ENCODE measurements at regions not wholly inside any gene's neighbourhood (a gene's known extent, or its start where the extent isn't known, plus 50 kb on each side); places are given as distances from the start of the nearest gene placed in this dataset.
"Not testable (repeated sequence)": the region's sequence is repeated elsewhere in the genome, so short reads cannot be mapped to it uniquely, and the experiment has no call there.

DNA sequence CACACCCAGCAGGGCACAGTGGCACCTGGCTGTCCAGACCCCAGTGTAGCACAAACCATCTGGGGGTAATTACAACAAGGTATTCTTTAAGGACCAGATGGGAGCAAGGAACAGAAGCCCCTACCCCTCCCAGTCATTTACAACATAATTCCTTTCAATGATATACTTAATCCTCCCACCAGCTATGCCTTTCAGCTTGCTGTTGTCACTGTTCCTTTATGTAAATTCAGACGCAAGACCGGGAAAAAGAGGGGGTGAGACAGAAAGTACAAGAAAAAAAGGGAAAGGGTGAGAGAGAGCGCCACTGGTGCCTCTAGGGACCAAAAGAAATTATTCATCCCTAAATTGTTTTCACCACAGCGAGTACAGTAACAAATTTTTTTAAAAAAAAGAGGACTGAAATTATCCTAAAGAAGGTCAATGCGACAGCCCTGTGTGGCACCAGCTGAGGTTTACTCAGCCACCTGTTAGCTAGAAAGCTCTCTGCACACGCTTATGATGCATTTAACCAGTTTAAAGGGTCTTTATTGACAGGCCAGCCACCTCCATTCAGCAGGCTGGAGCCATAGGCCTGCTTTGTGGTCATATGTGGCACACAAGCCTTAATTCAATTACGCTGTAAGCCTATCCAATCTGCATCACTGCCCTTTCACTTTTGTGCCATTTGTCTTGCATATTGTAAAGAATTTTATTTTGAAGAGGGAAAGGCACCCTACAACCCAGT lies 210.2 kb upstream of the ISL1 start:
- ATAC-seq, result no peak

GRCh38 chr5:51181208-51181894 lies 201.9 kb upstream of the ISL1 start:
- ATAC-seq, result no peak

DNA sequence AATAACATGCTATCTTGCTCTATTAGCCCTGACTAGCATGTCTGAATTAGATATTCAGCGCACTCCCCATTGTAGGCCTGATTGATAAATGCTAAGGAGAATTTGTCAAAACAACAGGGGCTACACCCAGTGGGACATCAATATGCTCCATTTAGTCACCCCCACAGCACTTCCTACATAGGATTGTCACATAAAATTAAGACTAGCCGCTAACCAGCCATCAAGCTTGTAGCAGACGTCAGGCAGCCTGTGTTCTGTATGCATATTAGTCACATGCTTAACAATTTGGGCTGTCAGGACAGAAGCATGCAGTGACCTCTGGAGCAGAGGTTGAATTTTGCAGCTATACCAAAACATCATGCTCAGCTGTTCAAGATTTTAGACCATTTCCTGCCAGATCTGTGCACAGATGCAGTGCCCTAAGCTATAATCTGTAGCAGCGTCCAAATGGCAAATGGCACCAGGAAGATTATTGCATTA lies 197.4 kb upstream of the ISL1 start:
- ATAC-seq, result no peak

DNA sequence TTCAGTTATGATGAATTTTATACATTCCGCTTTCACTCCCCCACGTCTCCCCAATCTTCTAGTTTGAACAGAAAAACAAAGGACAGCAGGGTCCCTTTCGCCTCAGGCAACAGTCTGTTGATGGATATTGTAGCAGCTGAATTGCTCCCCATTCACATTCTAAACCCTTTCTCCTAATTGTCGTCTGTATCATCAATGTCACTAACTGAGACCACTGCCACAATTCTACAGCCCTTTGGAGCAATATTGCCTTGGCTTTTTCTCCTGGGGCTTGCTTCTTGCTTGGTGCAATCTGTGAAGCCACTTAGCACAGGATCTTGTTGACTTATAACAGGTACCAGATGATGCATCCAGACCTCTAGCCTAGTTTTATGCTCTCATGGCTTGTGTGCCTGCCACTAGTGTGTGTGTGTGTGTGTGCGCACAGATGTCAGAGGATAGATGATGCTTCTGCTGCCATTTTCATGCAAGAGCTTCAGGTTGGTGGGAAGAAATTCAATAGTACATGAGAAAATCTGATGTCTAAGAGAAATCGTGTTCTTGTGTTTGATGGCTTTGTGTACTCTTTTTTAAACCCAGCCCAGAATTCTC lies 195.2 kb upstream of the ISL1 start:
- ATAC-seq, result no peak

DNA sequence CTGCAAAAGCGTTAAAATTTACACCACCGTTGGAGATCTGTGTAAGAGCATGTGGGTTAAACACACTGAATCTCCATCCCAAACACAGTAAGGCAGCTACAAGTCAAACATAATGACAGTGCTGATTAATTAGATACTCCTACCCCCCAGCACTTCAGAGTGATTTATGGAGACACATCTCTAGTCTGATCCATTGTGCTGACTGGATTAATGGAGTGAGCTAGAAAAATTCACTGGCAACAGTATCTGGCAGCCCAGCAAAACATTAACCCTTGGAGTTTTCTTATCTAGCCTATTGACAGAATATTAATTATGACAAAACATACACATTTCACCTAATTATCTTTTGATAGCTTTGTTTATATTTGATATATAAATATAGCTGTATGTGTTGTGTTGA lies 188.6 kb upstream of the ISL1 start:
- no peak for ATAC-seq

DNA sequence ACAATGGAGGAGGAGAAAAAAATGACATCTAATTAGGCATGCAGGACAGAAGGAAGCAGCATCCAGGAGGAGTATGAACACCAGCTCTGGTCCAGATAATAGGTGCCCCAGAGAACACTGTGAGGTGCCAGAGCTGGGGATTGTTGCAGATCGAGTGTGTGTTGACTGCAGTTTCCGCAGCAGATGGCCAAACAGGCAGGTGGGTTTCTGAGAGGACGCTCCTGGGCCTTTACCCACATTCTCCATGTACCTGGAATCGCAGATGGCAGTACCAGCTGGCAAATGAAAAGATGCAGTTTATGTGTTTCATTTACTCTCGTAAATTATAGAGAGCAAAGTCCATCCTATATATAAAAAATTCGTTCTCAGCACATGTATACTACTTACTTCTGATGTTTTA lies 182.2 kb upstream of the ISL1 start:
- no peak for ATAC-seq

GRCh38 chr5:51201708-51202107 lies 181.5 kb upstream of the ISL1 start:
- no peak for ATAC-seq

GRCh38 chr5:51202161-51202560 lies 181.1 kb upstream of the ISL1 start:
- ATAC-seq, result no peak

GRCh38 chr5:51203598-51203997 lies 179.7 kb upstream of the ISL1 start:
- no peak for ATAC-seq

- no peak for ATAC-seq
These were observed 175.0 kb upstream of the ISL1 start for GRCh38 chr5:51208296-51208695.

GRCh38 chr5:51214746-51215145 lies 168.5 kb upstream of the ISL1 start:
- ATAC-seq, result no peak

- no peak for ATAC-seq
These were observed 157.2 kb upstream of the ISL1 start for GRCh38 chr5:51225789-51226742.

- ATAC-seq, result no peak
These were observed 155.2 kb upstream of the ISL1 start for GRCh38 chr5:51227963-51228470.

- ATAC-seq, result no peak
These were observed 152.9 kb upstream of the ISL1 start for GRCh38 chr5:51230336-51230735.

GRCh38 chr5:51242456-51242855 lies 140.8 kb upstream of the ISL1 start:
- no peak for ATAC-seq

DNA sequence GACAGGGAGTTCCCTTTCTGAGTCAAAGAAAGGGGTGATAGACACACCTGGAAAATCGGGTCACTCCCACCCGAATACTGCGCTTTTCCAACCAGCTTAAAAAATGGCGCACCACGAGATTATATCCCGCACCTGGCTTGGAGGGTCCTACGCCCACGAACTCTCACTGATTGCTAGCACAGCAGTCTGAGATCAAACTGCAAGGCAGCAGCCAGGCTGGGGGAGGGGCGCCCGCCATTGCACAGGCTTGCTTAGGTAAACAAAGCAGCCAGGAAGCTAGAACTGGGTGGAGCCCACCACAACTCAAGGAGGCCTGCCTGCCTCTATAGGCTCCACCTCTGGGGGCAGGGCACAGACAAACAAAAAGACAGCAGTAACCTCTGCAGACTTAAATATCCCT lies 132.3 kb upstream of the ISL1 start:
- ATAC-seq, result not testable (repeated sequence)

DNA sequence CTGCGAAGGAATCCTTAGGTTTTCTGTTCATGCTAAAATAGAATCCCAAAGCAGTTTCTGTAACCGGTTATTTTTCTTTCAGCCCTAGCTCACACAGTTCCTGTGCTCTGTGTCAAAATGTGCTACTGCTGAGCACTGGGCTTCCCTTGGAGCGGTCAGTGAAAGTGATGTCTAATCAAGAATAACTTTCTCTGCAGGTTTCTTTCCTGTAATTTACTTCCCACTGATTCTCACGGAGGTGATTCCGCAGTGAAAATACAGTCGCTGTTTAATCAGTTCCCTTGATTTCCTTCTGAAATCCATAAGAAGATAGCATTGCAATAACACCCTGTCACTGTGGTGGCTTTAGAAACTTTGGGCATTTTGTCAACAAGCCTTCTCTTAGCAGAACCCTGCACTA lies 112.0 kb upstream of the ISL1 start:
- no peak for ATAC-seq

GRCh38 chr5:51273021-51273420 lies 110.2 kb upstream of the ISL1 start:
- ATAC-seq, result no peak

DNA sequence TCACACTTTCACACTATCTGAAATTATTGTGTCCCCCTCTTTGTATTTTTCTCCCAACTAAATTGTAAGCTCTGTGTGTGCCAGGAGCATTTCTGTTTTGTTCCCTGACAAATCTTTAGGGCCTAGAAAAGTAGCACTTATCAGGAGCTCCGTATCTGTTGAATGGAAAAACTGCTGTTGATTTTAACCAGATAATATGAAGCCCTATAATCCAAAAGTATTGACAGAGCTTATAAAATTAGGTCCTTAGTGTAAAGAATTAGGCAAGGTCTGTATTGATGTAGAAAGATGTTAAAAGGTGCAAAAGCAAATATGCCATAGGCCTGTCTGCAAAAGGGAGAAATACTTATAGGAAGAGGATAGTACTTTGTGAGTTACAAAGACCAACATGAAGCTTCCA lies 109.4 kb upstream of the ISL1 start:
- ATAC-seq, result no peak

DNA sequence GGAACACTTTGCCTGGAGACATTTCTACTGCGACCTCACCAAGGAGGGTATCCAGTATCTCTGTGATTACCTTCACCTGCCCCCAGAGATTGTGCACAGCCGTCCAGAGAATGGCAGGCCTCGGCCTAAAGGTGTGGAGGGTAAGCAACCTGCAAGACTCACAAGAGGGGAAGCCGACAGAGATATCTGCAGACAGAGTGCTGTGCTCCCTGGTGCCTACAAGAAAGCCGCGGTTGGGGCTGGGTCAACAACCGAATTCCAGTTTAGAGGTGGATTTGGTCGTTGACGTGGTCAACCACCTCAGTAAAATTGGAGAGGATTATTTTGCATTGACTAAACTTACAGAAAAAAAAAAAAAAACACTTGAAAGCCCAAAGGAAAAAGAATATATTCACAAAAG lies 107.8 kb upstream of the ISL1 start:
- ATAC-seq, result no peak

- ATAC-seq, result no peak
These were observed 107.0 kb upstream of the ISL1 start for GRCh38 chr5:51276250-51276649.

GRCh38 chr5:51278539-51278938 lies 104.7 kb upstream of the ISL1 start:
- no peak for ATAC-seq
